ENCODE measurements at regions not wholly inside any gene's neighbourhood (a gene's known extent, or its start where the extent isn't known, plus 50 kb on each side); places are given as distances from the start of the nearest gene placed in this dataset.
A peak's percentile ranks its signal among the peaks of the same experiment; 100 is the strongest.

DNA sequence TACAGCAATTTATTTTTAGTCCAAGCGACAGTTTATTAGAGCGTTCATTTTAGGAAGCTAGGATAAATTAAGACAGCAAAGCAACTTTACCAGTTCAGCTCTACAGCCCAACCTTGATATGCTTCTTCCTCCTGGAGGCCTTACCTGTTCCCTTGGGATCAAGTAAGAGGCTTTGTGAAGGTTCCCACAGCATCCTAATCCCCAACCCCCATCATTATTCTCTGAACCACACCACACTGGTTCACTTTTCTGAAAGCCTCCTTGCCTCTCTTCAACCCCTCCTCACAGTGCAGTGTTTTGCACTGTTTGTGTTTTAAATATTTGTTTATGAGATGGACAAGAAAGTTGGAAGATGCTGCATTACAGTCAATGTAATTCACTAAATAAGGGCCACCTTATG is 126.3 kb upstream of the CXADR start:
- no peak for TF ChIP-seq POLR2A (IDR thresholded peaks at IDR 0.05)
- no peak for TF ChIP-seq CTCF (IDR thresholded peaks at IDR 0.05 in 8 of 11, conservative IDR thresholded peaks at IDR 0.05 in 3 of 11)
- no peak for TF ChIP-seq POLR2AphosphoS5 (IDR thresholded peaks at IDR 0.05)
- no peak overlapping the region for H3K27ac ChIP-seq
- 17 to 33% (median 26%) methylated on average over 2 of the region's 2 CpGs for WGBS, 5 donors
- no peak overlapping the region for H3K4me3 ChIP-seq
- no peak for DNase-seq
- no peaks in the 10 kb centered on the region for H3K4me1 ChIP-seq
- H3K27me3 ChIP-seq (replicated peaks in 1 of 7): no peaks in the 10 kb centered on the region
- no peaks in the 10 kb centered on the region for H3K36me3 ChIP-seq
- H3K9me3 ChIP-seq: peaks cover 0 to 15% (median 8%) of the 10 kb centered on the region in 8 donors
- intact Hi-C loops (cut with DNase I; ENCODE audit: low total_unique reads): loop anchor here (5.0 kb wide), 1 partner anchor 196 kb away; no protein-coding TSS in a partner anchor

DNA sequence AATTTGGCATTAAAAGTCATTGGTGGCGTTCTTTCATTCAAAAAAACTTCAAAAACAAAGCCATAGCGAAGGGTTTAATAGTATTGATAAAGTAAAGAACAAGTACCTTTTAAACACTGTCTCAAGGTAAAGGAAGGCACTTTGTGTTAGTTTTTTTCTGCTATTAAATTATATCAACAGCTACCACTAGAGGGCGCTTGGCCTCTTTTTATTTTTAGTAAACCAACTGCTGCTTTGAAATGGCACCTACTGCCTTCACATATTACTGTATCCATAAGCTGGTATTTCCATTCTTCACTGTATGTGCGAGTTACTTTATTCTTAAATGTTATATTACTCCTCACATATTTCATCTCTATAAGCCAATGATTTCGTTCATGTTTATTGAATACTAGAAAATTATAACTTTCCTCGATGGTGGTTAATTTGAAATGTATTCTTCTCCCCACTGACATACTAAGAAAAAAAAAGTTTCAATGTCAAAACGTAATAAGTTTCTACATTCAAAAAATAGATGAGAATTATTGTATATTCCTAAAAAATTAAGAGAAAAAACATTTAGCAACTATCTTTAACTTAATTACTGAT is 125.7 kb upstream of the CXADR start:
- intact Hi-C loops (cut with DNase I; ENCODE audit: low total_unique reads): loop anchor here (5.0 kb wide), 1 partner anchor 195 kb away; no protein-coding TSS in a partner anchor
- Histone ChIP-seq H3K36me3 (no peaks in the 10 kb centered on the region), H3K4me3 (no peak overlapping the region), H3K27ac (no peak overlapping the region), H3K27me3 (replicated peaks in 1 of 7) (no peaks in the 10 kb centered on the region), H3K9me3 (peaks cover 0 to 13% (median 8%) of the 10 kb centered on the region in 8 donors), H3K4me1 (no peaks in the 10 kb centered on the region)
- TF ChIP-seq CTCF (IDR thresholded peaks at IDR 0.05 in 8 of 11, conservative IDR thresholded peaks at IDR 0.05 in 3 of 11) (peak in 9 of 11 experiments; percentile 37 to 73 (median 67)), POLR2AphosphoS5 (IDR thresholded peaks at IDR 0.05) (no peak)
- WGBS, 5 donors: 21 to 26% (median 21%) methylated on average over 7 of the region's 7 CpGs
- no peak for DNase-seq

GRCh38 chr21:17388226-17388625 is 124.6 kb upstream of the CXADR start:
- H3K9me3 ChIP-seq: peaks cover 0 to 4% (median 0%) of the 10 kb centered on the region in 8 donors
- intact Hi-C loops (cut with DNase I; ENCODE audit: low total_unique reads): loop anchor here (5.0 kb wide), 1 partner anchor 194 kb away; no protein-coding TSS in a partner anchor
- H3K27me3 ChIP-seq (replicated peaks in 1 of 7): no peaks in the 10 kb centered on the region
- no peaks in the 10 kb centered on the region for H3K36me3 ChIP-seq
- 41 to 49% (median 45%) methylated on average over 4 of the region's 4 CpGs for WGBS, 5 donors
- DNase-seq: no peak
- TF ChIP-seq POLR2A (IDR thresholded peaks at IDR 0.05) (no peak), POLR2AphosphoS5 (IDR thresholded peaks at IDR 0.05) (no peak), CTCF (IDR thresholded peaks at IDR 0.05 in 8 of 11, conservative IDR thresholded peaks at IDR 0.05 in 3 of 11) (no peak)
- H3K4me3 ChIP-seq: no peak overlapping the region
- H3K27ac ChIP-seq: no peak overlapping the region
- H3K4me1 ChIP-seq: no peaks in the 10 kb centered on the region

GRCh38 chr21:17389311-17389710 is 123.5 kb upstream of the CXADR start:
- TF ChIP-seq CTCF (IDR thresholded peaks at IDR 0.05 in 8 of 11, conservative IDR thresholded peaks at IDR 0.05 in 3 of 11): no peak
- no peak for TF ChIP-seq POLR2A (IDR thresholded peaks at IDR 0.05)
- TF ChIP-seq POLR2AphosphoS5 (IDR thresholded peaks at IDR 0.05): no peak
- intact Hi-C loops (cut with DNase I; ENCODE audit: low total_unique reads): loop anchor here (5.0 kb wide), 1 partner anchor 193 kb away; no protein-coding TSS in a partner anchor
- 33 to 63% (median 48%) methylated on average over 1 of the region's 1 CpG for WGBS, 5 donors
- no peak for DNase-seq
- Histone ChIP-seq H3K4me1 (no peaks in the 10 kb centered on the region), H3K36me3 (no peaks in the 10 kb centered on the region), H3K27ac (no peak overlapping the region), H3K27me3 (replicated peaks in 1 of 7) (no peaks in the 10 kb centered on the region), H3K9me3 (no peaks in the 10 kb centered on the region), H3K4me3 (no peak overlapping the region)

Data from spleen (tissue), 11 donors.